DMS53 treated with DMSO at 0.1 percent for 48 hours (cell line): ENCODE measurements at regions not wholly inside any gene's neighbourhood (a gene's known extent, or its start where the extent isn't known, plus 50 kb on each side); places are given as distances from the start of the nearest gene placed in this dataset.
A peak's percentile ranks its signal among the peaks of the same experiment; 100 is the strongest.

Experiments used
- DNase-seq: peaks from one replicate; lab custom pipeline; 2025; ENCODE audit not compliant: unreplicated experiment; lab: John Stamatoyannopoulos, UW

DNA sequence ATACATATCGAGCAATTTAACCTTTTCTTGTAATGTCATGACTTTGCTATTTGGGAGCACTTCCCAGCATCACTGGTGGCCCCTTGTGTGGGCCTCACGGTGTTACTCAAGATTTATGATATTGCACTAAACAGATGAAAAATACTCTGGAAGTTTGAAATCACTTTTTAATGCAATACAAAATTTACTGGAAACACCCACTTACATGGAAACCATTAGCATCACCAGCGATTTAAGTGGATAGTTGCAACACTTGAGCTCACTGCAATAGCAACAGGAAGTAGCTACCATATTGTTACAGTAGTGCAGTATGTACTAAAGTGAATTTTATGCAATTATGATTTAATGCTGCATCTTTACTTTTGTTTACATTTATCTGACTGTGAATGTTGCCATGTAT lies 184.4 kb downstream of the MDFIC start:
- no peak for DNase-seq

DNA sequence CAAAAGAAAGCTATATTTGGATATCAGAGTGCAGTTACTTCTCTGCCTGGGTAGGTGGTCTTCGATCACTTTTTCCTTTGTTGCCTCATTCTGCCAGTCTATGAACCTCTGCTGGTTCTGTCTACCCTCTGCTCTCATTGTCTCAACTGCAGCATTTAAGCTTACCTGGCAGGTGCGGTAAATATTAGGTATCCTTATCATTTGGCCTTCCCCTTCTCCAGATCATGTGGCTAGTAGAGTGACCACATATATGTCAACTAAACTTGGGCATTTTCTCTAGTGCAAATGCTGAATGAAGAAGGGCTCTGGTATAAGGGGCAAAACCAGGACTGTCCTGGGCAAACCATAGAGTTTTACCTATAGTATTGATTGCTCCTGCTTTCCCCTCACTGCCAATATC lies 180.8 kb downstream of the MDFIC start:
- DNase-seq: no peak

DNA sequence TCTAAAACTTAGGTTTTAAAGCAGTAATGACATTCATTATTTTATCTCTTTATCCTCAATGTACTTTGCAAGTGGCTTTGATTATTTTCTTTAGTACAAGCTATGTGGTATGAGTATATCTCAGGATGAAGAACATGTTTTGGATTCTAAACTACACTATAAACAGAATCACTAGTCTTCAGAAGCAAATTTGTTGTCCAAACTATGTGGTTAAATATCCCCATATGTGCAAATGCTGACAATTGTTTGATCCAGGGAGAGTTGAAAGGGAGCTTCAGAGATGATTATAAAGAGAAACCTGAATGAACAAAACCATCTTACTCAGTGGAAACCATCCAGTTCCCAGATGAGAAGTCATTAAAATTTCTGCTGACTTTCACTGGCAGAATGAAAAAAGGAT lies 179.3 kb downstream of the MDFIC start:
- DNase-seq: no peak

DNA sequence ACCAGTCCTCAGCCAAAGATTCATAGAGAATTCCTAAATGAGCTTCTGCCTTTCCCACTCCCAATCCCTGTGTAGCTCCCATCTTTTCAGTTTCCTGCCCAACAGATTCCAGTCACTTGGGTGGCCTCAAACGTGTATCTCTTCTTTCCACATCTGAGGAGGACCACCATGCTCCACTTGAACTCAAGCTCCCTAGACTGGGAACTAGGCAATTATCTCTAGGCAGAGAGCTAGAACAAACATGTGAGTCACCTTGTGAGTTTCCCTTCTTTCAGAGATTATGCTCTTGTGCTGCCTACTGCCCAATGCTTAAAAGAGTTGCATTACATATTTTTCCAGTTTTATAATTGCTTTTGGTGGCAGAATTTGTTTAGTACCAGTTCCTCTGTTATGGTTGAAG lies 178.0 kb downstream of the MDFIC start:
- DNase-seq: peak; percentile 88

DNA sequence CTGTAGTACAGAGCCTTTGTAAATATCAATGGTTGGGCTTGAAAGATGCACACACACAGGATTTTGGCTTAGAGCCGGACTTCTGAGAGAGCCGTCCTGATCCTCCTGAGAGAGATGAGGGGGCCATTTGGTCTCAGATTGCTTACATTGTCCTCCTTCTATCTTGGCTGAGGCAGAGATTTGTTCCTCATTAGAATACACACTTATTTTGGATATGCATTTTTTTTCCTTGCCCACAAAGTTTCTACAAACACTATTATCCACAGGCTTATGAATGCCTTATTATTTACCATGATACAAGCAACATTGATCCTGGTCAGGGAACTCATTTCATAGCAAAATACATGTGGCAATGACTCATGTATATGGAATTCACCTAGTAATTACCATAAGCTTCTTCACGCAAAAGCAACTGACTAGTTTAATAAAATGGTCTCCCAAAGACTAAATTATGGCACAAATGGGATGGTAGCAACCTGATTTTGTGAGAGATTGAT lies 175.3 kb downstream of the MDFIC start:
- DNase-seq: peak; percentile 27

DNA sequence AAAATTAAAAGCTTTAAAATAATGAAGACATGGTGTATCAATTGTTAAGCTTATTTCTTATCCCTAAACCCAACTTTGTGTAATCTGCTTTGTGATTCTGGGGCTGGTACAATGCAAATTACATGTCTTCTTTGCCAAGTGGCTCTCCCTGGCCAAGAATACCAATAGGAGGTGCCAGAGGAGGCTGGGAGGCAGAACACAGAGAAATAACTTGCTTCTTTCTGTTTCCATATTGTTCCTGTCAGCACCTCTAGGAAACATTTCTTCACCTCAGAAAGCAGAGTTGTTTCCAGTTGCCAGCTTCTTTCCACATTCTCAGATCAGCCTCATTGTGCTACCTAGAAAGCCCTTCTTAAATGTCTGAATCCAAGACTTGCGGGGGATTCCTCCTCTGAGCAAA lies 174.4 kb downstream of the MDFIC start:
- DNase-seq: no peak

DNA sequence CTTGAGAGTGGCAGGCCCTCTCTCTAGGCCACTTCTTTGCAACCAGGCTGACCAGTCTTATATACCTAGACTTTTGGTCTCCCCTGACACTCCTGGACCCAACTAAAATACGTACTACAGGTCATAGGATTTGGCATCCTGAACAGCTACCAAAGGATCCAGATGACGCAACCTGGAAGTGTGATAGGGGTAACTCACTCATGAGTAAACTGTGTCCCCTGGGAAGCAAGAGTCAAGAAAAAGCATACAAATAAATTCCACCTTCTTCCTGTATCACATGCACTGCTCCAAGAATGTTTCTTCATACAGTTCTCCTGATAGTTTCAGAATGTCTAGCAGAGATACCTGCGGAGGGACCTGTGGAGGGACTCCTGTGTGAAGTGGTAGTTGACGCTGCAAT lies 172.3 kb downstream of the MDFIC start:
- DNase-seq: no peak

DNA sequence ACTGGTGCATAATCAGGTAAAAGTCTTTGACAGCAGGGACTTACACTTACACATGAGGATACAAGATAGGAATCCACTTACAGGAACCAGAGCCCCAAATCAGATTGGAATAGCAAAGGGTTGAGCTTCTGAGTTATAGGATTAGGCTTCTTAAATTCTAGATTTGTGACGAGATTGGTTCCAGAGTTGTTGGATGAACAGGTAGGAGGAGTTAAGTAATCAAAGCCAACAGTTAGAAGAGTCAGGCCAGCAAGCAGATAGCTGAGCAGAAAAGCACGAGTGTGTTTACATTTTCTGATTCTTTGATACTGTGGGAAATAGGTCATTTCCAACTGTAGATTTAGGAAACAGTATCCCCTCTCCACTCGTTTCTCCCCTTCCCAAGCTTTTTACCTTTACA lies 167.0 kb downstream of the MDFIC start:
- DNase-seq: no peak

DNA sequence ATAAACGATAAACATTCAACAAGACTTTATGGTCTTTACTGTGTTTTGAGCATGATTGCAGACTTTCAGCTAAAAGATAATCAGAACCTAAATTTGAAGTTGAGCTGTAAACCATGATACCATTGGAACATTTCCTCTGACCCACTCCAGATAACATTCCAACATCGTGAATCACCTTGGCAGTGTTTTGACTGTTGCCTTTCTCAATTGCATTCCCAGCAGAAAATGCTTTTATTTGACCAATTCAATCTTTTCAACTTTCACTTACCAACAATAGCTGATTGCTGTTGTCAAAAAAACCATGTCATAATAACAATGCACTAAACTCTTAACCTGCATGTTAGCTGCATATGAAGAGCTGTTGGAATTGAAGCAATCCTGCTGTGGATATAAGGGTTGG lies 165.5 kb downstream of the MDFIC start:
- no peak for DNase-seq

DNA sequence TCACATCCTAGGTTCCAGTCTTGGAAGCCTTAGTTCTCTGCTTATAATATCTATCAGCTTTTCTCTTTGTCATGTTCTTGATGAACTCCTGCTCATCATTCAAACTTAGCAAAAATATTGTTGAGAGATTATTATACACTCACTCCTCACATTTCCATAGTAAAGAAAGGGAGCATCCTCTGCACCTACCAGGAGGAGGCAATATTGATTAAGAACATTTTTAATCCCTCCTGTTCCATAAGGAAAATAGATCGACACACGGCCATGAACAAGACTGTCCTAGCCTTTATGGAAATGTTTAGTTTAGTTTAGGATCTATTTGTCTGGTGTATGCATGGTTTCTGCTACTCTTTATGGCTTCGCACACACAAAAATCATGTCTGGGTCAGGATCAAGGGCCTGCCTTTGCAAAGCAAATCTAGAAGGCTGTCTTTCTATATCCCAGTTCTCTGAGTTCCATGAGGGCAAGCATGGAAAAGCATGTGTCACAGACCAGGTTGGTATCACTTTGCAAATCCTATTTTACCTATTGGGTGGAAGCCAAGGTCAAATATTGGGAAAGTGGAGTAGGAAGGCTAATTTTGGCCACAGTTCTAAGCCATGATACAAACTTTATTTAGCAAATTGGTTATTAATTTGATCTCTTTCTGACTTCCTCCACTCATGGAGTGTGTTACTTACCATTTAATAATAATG lies 164.4 kb downstream of the MDFIC start:
- no peak for DNase-seq

DNA sequence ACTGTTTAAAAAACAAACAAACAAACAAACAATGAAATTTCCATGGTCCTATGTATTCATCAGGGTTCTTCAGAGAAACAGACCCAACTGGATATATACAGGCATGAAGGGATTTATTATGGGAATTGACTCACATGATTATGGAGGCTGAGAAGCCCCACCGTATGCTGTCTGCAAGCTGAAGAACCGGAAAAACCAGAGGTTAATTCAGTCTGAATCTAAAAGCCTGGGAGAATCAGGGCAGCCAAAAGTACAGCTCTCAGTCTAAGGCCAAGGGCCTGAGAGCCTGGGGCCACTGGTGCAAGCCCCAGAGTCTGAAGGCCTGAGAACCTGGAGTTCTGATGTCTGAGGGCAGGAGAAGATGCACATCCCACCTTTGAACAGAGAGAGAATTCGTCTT lies 163.5 kb downstream of the MDFIC start:
- DNase-seq: peak; percentile 67

DNA sequence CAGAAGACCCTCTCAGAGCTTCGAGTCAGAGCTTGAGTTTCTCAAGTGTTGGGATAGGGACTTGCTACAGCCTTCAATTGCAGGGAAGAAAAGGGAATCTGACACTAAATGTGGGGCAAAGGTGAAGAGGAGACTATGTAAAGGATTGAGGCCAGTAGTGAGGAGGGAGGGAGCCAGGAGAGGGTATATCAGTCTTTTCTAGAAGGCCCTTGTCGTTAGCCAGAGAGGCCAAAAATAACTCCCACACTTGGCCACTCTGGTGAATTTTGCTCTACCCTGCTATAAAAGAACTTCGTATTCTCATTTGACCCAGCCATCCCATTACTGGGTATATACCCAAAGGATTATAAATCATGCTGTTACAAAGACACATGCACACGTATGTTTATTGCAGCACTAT lies 162.0 kb downstream of the MDFIC start:
- no peak for DNase-seq

DNA sequence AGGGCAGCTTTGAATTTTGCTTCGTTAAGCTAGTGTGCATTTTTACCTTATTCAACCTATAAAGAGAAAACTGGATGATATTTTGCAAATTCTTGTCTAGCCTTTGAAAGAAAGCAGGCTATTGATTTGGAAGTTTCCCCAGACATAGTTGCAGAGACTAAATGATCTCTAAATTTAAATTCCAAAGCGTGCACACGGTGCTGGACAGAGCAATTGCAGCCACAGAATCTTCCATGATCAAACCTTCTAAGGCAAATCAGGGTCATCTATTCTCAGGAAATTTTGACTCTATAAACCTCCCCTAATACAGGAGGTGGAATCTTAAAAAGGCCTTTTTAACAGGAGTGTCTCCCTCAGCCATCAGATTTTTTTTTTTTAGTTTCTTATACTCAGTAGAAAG lies 159.9 kb downstream of the MDFIC start:
- no peak for DNase-seq

DNA sequence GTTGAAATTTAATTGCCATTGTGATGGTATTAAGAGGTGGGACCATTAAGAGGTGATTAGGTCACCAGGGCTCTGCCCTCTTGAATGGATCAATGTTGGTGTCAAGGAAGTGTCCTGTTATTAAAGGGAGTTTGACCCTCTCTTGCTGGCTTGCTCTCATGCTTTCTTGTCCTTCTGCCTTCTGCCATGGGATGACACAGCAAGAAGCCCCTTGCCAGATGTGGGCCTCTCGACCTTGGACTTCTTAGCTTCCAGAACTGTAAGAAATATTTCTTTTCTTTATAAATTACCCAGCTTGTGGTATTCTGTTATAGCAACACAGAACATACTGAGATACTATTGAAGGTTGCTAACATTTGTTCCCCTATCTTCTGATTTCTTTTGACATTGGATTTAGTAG lies 157.0 kb downstream of the MDFIC start:
- no peak for DNase-seq

DNA sequence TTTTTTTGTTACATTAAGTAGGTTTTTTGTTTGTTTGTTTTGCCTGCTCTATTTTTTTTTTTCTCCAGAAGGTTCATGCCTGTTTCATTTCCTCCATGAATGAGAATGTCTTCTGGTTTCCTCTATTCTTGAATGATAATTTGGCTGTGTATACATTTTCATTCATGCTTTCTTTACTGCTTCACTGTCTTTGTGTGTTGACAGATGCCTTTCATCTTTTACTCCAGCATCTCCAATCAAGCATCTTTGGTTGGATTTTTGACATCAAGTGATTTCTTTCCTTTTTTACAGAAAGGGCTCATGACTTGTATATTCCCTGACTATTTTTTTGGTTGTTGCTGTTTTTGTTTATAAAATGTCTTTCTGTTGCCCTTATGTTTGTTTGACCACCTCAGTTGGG lies 156.5 kb downstream of the MDFIC start:
- no peak for DNase-seq

DNA sequence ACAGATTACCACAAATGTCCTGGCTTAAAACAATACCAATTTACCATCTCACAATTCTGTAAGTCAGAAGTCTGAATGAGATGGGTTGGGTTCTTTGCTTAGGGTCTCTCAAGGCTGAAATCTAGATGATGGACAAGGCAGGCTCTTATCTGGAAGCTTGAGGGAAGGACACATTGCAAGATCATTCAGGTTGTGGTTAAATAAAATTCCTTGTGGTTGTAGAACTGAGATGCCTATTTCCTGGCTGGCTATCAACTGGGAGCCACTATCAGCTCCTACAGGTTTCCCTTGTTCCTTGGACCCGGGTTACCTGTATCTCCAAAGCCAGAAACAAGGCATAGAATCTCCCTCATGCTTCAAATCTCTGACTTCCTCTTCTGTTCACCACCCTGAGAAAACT lies 148.4 kb downstream of the MDFIC start:
- no peak for DNase-seq
